Trophoblast cell (in vitro differentiated cells and primary cell): ENCODE measurements at regions not wholly inside any gene's neighbourhood (a gene's known extent, or its start where the extent isn't known, plus 50 kb on each side); places are given as distances from the start of the nearest gene placed in this dataset.

Experiments
- DNase-seq, 2 donors: peaks; one replicate each; pipeline ENCODE4 v3.0.0-alpha.2; 2016
- H2AFZ ChIP-seq: 2 replicates; pipeline ENCODE4 v1.6.1; 2013; ENCODE audit warnings: low read length, moderate library complexity, mild to moderate bottlenecking; ENCODE audit not compliant: insufficient read depth, poor library complexity
- H2AK5ac ChIP-seq: 2 replicates; pipeline ENCODE4 v1.6.1; 2013; ENCODE audit warnings: mild to moderate bottlenecking, low read length
- H2BK120ac ChIP-seq: 2 replicates; pipeline ENCODE4 v1.6.1; 2013; ENCODE audit warnings: low read length, mild to moderate bottlenecking, moderate library complexity; ENCODE audit not compliant: insufficient read depth, poor library complexity
- H2BK12ac ChIP-seq: 2 replicates; pipeline ENCODE4 v1.6.1; 2013; ENCODE audit warnings: mild to moderate bottlenecking, low read length, moderate library complexity
- H2BK5ac ChIP-seq: 2 replicates; pipeline ENCODE4 v1.6.1; 2013; ENCODE audit warnings: low read length, low read depth, moderate library complexity, mild to moderate bottlenecking; ENCODE audit not compliant: poor library complexity
- H3K14ac ChIP-seq: 2 replicates; pipeline ENCODE4 v1.6.1; 2013; ENCODE audit warnings: mild to moderate bottlenecking, low read length
- H3K18ac ChIP-seq: 2 replicates; pipeline ENCODE4 v1.6.1; 2013; ENCODE audit warnings: mild to moderate bottlenecking, low read length
- H3K23ac ChIP-seq: 2 replicates; pipeline ENCODE4 v1.6.1; 2013; ENCODE audit warnings: low read length
- H3K27ac ChIP-seq: 2 replicates; pipeline ENCODE4 v1.5.1; 2013; ENCODE audit warnings: low read depth, mild to moderate bottlenecking, inconsistent platforms, low read length, moderate library complexity
- H3K27me3 ChIP-seq: 2 replicates; pipeline ENCODE4 v1.6.1; 2013; ENCODE audit warnings: inconsistent platforms, mild to moderate bottlenecking, low read length, moderate library complexity; ENCODE audit not compliant: insufficient read depth
- H3K36me3 ChIP-seq, 2 experiments: 1 replicate in 1 of 2; 2 replicates in 1 of 2; pipeline ENCODE4 v1.6.1; 2013; ENCODE audit warnings: low read length in 2 of 2, mild to moderate bottlenecking in 2 of 2, moderate library complexity in 1 of 2; ENCODE audit not compliant: insufficient read depth in 2 of 2, control insufficient read depth in 1 of 2
- H3K4ac ChIP-seq: 2 replicates; pipeline ENCODE4 v1.6.1; 2013; ENCODE audit warnings: low read depth, mild to moderate bottlenecking, low read length, moderate library complexity
- H3K4me1 ChIP-seq, 2 experiments: 1 replicate in 1 of 2; 2 replicates in 1 of 2; pipeline ENCODE4 v1.6.1; 2013; ENCODE audit warnings: low read length in 2 of 2, mild to moderate bottlenecking in 2 of 2, moderate library complexity in 1 of 2; ENCODE audit not compliant: insufficient read depth in 2 of 2, control insufficient read depth in 1 of 2
- H3K4me2 ChIP-seq: 2 replicates; pipeline ENCODE4 v1.6.1; 2013; ENCODE audit warnings: inconsistent platforms, mild to moderate bottlenecking, low read length, moderate library complexity
- H3K4me3 ChIP-seq: 2 replicates; pipeline ENCODE4 v1.5.1; 2013; ENCODE audit warnings: mild to moderate bottlenecking, low read depth, low read length, inconsistent platforms
- H3K79me1 ChIP-seq: one replicate; pipeline ENCODE4 v1.6.1; 2013; ENCODE audit warnings: low read length
- H3K79me2 ChIP-seq: 2 replicates; pipeline ENCODE4 v1.6.1; 2013; ENCODE audit warnings: low read length, mild to moderate bottlenecking; ENCODE audit not compliant: control insufficient read depth, insufficient read depth, poor library complexity
- H3K9ac ChIP-seq: 2 replicates; pipeline ENCODE4 v1.6.1; 2013; ENCODE audit warnings: mild to moderate bottlenecking, low read length
- H3K9me3 ChIP-seq: 2 replicates; pipeline ENCODE4 v1.6.1; 2013; ENCODE audit warnings: low read depth, mild to moderate bottlenecking, control low read depth, inconsistent platforms, low read length; ENCODE audit not compliant: insufficient read depth
- H4K12ac ChIP-seq: 2 replicates; pipeline ENCODE4 v1.6.1; 2013; ENCODE audit warnings: low read depth, mild to moderate bottlenecking, low read length, moderate library complexity
- H4K8ac ChIP-seq: 2 replicates; pipeline ENCODE4 v1.6.1; 2013; ENCODE audit warnings: low read depth, mild to moderate bottlenecking, low read length, moderate library complexity
- H4K91ac ChIP-seq: one replicate; pipeline ENCODE4 v1.6.1; 2013; ENCODE audit warnings: low read depth, mild to moderate bottlenecking, low read length, moderate library complexity
- WGBS: extraction: QIAGEN DNeasy Blood & Tissue Kit; methylation state at CpG from one replicate; pipeline ENCODE4 v1.1.7; 2013; ENCODE audit warnings: missing lambda C conversion rate; ENCODE audit not compliant: insufficient read length, insufficient coverage; ENCODE audit errors: extremely low coverage; 5-methylcytosine and 5-hydroxymethylcytosine counted together

GRCh38 chr11:96783311-96783710 is 393.5 kb downstream of the JRKL start:
- no peak overlapping the region for H3K4me3 ChIP-seq
- H2AFZ ChIP-seq = no peak overlapping the region
- H3K23ac ChIP-seq = no peak overlapping the region
- no peaks in the 10 kb centered on the region for H3K36me3 ChIP-seq
- no peak overlapping the region for H3K9ac ChIP-seq
- H2BK12ac ChIP-seq = no peak overlapping the region
- H3K79me1 ChIP-seq = no peaks in the 10 kb centered on the region
- H4K91ac ChIP-seq = no peak overlapping the region
- no peak overlapping the region for H4K12ac ChIP-seq
- no peak for DNase-seq
- H3K27me3 ChIP-seq = no peaks in the 10 kb centered on the region
- no peak overlapping the region for H3K18ac ChIP-seq
- H3K4me1 ChIP-seq = no peaks in the 10 kb centered on the region
- no peak overlapping the region for H3K14ac ChIP-seq
- no peak overlapping the region for H2BK5ac ChIP-seq
- no peak overlapping the region for H3K4ac ChIP-seq
- H3K4me2 ChIP-seq = no peak overlapping the region
- H3K27ac ChIP-seq = no peak overlapping the region
- no peaks in the 10 kb centered on the region for H3K79me2 ChIP-seq
- H3K9me3 ChIP-seq = no peaks in the 10 kb centered on the region
- WGBS = no CpG with 5 or more reads among the region's 3 CpGs
- no peak overlapping the region for H2AK5ac ChIP-seq
- H2BK120ac ChIP-seq = no peak overlapping the region
- no peak overlapping the region for H4K8ac ChIP-seq

DNA sequence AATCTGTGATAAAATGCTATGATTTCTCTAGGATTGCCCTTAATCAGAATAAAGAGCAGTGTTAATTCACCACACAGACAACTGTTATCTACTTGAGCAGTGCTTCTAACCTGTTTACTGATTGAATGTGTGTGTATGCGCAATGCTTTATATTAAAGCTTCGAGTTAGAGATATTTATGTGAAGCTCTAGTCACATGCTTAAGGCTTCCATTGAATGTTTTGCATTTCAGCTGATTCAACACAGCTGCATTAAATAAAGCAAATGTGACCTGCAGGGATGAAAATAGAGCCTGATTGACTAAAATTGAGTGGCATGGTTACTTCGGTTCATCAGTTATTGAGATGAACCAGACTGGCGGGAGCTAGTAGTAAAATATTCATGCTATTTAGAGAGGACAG is 395.3 kb downstream of the JRKL start:
- Histone ChIP-seq H2BK5ac (no peak overlapping the region), H3K36me3 (no peaks in the 10 kb centered on the region), H2BK12ac (no peak overlapping the region), H2AK5ac (no peak overlapping the region), H3K4me3 (no peak overlapping the region), H3K18ac (no peak overlapping the region), H2BK120ac (no peak overlapping the region), H3K79me2 (no peaks in the 10 kb centered on the region), H3K79me1 (no peaks in the 10 kb centered on the region), H3K14ac (no peak overlapping the region), H3K4ac (no peak overlapping the region), H3K4me1 (no peaks in the 10 kb centered on the region), H3K4me2 (no peak overlapping the region), H4K8ac (no peak overlapping the region), H3K9ac (no peak overlapping the region), H2AFZ (no peak overlapping the region), H3K27me3 (no peaks in the 10 kb centered on the region), H3K23ac (no peak overlapping the region), H4K12ac (no peak overlapping the region), H4K91ac (no peak overlapping the region), H3K9me3 (no peaks in the 10 kb centered on the region), H3K27ac (no peak overlapping the region)
- WGBS = no CpG with 5 or more reads among the region's 4 CpGs
- DNase-seq = no peak

GRCh38 chr11:96794152-96794551 is 404.3 kb downstream of the JRKL start:
- H3K4me2 ChIP-seq = no peak overlapping the region
- H2BK5ac ChIP-seq = no peak overlapping the region
- H3K27ac ChIP-seq = no peak overlapping the region
- no peak overlapping the region for H3K14ac ChIP-seq
- no peak overlapping the region for H3K23ac ChIP-seq
- H4K91ac ChIP-seq = no peak overlapping the region
- no peak overlapping the region for H3K4me3 ChIP-seq
- H3K36me3 ChIP-seq = no peaks in the 10 kb centered on the region
- no peaks in the 10 kb centered on the region for H3K79me1 ChIP-seq
- no peak overlapping the region for H4K8ac ChIP-seq
- H3K79me2 ChIP-seq = no peaks in the 10 kb centered on the region
- H3K18ac ChIP-seq = no peak overlapping the region
- no peak overlapping the region for H4K12ac ChIP-seq
- H2AFZ ChIP-seq = no peak overlapping the region
- no peaks in the 10 kb centered on the region for H3K4me1 ChIP-seq
- no peaks in the 10 kb centered on the region for H3K27me3 ChIP-seq
- H3K9me3 ChIP-seq = no peaks in the 10 kb centered on the region
- no CpG with 5 or more reads among the region's 2 CpGs for WGBS
- H3K4ac ChIP-seq = no peak overlapping the region
- H2BK120ac ChIP-seq = no peak overlapping the region
- no peak overlapping the region for H2AK5ac ChIP-seq
- no peak overlapping the region for H2BK12ac ChIP-seq
- no peak for DNase-seq
- H3K9ac ChIP-seq = no peak overlapping the region

DNA sequence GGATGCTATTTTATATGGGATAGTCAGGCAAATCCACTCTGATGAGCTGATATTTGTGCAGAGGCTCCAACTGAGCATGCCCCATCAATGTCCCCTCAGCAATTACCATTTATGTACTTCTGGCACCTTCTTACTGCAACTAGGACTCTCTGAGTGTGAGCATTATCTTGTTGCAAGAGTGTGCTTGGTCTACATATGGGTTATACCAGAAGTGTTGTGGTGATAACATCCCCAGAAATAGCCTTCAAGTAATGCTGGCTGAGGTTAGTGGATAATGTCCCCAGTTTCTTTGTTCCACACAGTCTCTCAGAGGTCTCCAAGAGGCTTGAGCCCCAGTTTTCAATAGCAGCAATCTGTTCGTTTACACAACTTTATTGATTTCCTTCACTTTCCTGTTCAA is 408.6 kb downstream of the JRKL start:
- Histone ChIP-seq H3K4me3 (no peak overlapping the region), H3K4ac (no peak overlapping the region), H3K79me2 (no peaks in the 10 kb centered on the region), H2BK120ac (no peak overlapping the region), H2BK12ac (no peak overlapping the region), H2AK5ac (no peak overlapping the region), H3K9me3 (no peaks in the 10 kb centered on the region), H4K8ac (no peak overlapping the region), H3K4me1 (no peaks in the 10 kb centered on the region), H3K36me3 (no peaks in the 10 kb centered on the region), H2BK5ac (no peak overlapping the region), H3K27ac (no peak overlapping the region), H3K23ac (no peak overlapping the region), H3K79me1 (no peaks in the 10 kb centered on the region), H4K12ac (no peak overlapping the region), H3K4me2 (no peak overlapping the region), H4K91ac (no peak overlapping the region), H2AFZ (no peak overlapping the region), H3K18ac (no peak overlapping the region), H3K27me3 (no peaks in the 10 kb centered on the region), H3K14ac (no peak overlapping the region), H3K9ac (no peak overlapping the region)
- no CpG with 5 or more reads among the region's 1 CpG for WGBS
- DNase-seq = no peak
